GM18508 (cell line): ENCODE measurements at regions not wholly inside any gene's neighbourhood (a gene's known extent, or its start where the extent isn't known, plus 50 kb on each side); places are given as distances from the start of the nearest gene placed in this dataset.

ENCODE experiments used
- ATAC-seq: cut with Tn5 transposase; IDR thresholded peaks from one replicate; pipeline ENCODE4 v1.9.1; 2021; ENCODE audit warnings: moderate number of reproducible peaks; ENCODE audit not compliant: insufficient read depth, unreplicated experiment

DNA sequence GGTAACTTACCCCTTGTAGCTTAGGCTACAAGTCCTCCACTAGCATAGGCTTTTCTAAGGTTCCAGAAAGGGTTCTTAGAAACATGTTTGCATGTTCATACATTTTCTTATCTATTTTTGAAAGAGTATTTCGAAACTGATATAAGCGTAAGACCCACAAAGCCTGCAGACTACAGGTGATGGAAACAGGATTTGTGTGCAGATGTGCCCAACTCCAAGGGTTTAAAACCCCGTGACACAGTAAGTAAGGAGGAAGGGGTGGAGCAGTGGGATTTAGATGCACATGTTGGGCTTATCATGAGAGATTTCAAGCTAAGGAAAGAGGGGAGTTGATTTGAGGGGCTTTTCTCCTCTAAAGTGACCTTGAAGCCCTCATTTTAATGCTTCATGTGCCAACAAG is 164.7 kb downstream of the LTN1 start:
- ATAC-seq: no peak

GRCh38 chr21:28827422-28827821 is 165.3 kb downstream of the LTN1 start:
- no peak for ATAC-seq

DNA sequence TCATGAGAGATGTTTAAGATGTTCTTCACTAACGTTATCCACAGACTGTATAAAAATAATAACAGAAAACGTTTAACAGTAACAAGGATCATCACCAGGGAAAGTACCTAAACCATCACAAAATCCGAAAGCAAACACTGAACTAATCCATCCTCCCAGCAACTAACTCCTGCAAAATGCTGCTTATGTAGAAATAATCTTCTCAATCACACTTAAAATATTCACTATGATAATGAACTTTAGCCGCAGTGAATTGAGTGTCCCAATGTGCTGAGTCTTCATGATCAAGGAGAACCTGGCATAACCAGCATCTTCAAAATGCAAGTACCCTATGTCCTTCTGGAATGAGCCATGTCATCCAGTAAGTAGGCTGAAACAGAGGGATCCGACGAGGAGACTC is 166.1 kb downstream of the LTN1 start:
- no peak for ATAC-seq

DNA sequence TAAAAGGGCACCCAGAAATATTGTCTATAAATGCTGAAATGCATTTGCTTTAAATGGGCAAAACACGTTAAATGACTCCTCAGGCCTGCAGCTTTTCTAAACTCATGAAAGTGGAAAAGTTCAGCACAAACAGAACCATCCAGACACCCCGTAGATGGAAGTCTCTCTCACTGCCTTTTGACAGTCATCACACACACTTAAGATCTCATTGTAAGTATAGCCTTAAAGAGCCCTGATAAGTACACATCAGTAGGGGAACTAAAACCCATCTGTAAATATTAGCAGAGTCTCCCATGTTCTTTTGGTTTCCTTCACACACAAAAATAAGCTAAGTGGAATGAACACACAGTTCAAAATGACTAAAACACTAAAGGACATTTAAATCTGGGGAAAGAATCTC is 166.7 kb downstream of the LTN1 start:
- ATAC-seq: no peak

GRCh38 chr21:28823429-28823828 is 169.2 kb downstream of the LTN1 start:
- no peak for ATAC-seq

DNA sequence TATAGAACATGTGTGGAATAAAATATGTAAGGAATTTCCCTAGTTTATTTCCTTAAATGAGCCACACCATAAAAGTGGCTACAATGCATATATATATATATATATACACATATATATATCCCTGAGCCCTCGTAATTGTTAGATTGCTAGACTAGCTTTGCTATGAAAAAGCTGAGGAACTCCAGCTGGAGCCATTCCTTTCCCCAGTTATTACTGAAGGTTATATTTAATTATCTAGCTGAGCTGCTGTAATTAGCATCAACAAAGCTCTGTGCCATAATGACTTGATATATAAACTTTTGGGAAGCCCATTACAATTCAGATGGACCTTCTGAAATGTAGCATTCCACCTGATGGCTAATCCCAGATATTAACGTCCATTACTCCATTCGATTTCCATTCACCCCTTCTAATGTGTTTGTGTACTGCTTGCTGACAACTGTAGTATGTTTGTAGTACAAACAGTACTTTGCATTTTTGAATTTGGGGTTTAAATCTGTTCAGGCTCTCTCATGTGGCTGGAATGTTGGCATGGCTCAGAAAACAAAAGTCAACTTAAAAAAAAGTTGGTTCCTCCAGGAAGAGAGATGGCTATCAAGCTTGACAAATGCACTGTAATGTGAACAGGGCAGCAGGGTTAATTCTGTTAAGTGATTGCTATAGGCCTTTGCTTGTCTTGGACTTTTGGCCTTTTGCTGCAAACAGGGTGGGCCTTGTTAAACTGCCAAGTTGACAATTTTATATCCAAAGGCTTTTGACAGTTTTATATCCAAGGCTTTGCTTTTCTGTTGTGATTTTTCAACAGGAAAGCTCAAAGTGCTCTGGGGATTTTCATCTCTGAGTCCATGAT is 170.0 kb downstream of the LTN1 start:
- ATAC-seq: no peak

GRCh38 chr21:28822123-28822399 is 170.6 kb downstream of the LTN1 start:
- no peak for ATAC-seq

- no peak for ATAC-seq
Measured at GRCh38 chr21:28821276-28822122, 171.2 kb downstream of the LTN1 start.

DNA sequence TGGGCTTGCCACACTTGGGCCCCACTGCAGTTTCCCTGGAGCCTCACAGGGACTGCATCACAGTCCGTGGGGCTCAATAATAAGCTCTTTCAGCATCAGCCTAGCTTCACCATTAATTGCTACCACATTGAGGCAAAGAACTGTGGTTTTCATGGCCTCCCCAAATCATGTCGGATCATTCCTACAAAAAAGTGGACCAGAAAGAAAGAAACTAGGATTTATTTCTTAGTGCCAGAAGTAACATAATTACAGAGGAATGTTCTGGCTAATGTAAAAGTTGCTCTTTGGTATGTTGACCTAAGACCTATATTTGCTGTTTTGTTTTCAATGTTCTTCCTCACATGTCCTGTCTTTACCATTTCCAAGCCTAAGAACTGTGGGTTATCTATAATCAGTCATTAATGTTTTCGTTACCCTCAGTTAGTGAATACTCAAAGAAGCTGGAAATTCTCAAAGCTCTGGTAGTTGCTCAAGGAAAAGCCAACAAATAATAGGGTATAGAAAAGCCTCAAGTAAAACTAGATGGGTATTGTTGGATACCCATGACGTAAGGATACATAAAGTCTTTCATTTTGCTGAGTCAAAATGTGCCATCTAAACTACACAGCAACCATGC is 173.9 kb downstream of the LTN1 start:
- no peak for ATAC-seq

- ATAC-seq: no peak
Measured at GRCh38 chr21:28817871-28818270, 174.8 kb downstream of the LTN1 start.

- no peak for ATAC-seq
Measured at GRCh38 chr21:28811860-28812259, 180.8 kb downstream of the LTN1 start.

DNA sequence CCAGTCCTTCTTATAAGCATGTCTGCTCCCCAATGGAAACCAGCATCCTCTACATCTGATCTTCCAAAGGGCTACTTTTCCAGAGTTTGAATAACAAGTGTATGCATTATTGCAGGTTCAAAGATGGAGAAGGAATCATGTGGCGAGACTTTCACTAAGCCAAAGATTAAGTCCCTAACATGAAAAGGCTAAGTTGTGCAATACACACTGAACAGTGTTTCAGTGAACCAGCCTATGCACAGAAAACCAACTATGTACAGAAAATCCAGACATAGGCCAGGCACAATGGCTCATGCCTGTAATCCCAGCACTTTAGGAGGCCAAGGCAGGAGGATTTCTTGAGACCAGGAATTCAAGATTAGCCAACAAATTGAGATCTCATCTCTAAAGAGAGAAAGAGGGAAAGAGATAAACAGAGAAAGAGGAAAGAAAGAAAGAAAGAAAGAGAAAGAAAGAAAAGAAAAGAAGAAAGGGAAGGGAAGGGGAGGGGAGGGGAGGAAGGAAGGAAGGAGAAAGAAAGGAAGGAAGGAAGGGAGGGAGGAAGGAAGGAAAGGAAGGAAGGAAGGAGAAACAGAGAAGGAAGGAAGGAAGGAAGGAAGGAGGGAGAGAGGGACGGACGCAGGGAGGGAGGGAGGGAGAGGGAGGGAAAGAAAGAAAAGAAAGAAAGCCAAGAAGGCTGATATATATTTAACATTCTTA is 181.7 kb downstream of the LTN1 start:
- no peak for ATAC-seq

DNA sequence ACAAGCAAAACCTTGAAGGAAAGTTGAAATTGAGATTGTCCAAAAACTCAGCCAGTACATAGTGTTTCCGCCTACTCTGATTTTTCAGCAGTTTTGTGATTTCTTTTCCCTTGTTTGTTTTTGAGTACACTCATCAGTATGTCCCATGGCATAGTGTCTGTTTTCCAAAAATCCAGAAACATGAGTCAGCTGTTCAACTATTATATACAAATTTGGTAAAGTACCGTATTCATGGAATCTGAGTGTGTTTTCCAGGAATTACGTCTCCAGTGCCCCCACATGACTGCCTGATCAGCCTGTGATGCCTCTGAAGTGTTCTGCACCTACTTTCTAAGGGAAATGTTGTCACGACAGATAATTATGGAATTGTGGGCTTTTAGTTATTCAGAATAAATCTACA is 186.8 kb downstream of the LTN1 start:
- no peak for ATAC-seq

GRCh38 chr21:28804089-28804670 is 188.5 kb downstream of the LTN1 start:
- ATAC-seq: no peak

- ATAC-seq: no peak
Measured at GRCh38 chr21:28801906-28802305, 190.8 kb downstream of the LTN1 start.

GRCh38 chr21:28799926-28800325 is 192.8 kb downstream of the LTN1 start:
- no peak for ATAC-seq

DNA sequence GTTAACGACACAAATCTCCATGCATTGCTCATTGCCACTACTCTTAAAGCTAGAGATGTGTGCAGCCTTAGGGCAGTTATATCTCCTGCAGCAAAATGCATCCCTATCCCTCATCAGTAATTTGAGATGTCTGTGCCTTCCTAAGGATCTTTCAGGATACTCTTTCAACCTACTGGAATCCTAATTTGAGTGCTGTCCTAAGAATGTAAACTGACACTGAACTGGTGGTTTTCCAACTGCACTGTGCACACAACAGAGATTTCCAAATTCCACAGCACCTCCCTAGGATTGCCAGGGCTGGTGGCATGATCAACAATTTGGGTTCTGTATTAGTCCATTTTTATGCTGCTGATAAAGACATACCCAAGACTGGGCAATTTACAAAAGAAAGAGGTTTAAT is 193.9 kb downstream of the LTN1 start:
- no peak for ATAC-seq

DNA sequence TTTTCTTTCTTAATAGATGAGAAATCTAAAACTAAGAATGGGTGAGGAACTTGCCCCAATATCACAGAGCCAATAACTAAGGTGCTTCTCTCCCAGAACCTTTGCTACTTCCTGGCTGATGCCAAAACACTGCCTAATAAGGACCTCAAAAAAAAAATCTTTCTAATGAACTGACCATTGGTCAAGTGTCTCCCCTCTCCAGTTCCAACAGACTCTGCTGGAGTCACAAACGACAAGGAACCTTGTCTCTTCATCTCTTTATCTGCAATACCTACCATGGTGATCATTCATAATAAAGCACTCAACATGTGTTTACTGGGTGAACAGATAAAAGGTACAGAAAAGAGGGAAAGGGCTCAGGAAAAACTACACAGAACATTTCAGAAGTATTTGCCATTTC is 197.4 kb downstream of the LTN1 start:
- no peak for ATAC-seq

- no peak for ATAC-seq
Measured at GRCh38 chr21:28794371-28794851, 198.3 kb downstream of the LTN1 start.

DNA sequence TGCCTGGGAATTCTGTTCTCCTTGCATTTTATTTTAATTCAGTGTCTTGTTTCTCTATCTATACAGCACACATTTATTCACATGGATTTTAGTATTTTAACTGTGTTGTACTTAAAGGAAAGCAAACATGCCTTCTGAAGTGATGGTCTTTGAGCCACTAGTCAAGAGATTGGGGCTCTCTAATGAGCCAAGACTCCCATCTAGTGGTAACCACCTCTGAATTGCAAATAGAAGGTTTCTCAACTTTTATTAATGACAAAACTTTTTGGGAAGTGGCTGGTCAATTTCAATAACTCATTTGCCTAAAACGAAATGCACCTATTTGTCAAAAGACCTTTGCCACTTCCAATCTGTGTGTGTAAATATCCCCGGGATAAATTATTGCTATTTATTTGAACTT is 199.6 kb downstream of the LTN1 start:
- ATAC-seq: no peak
